ENCODE measurements at regions not wholly inside any gene's neighbourhood (a gene's known extent, or its start where the extent isn't known, plus 50 kb on each side); places are given as distances from the start of the nearest gene placed in this dataset.

DNA sequence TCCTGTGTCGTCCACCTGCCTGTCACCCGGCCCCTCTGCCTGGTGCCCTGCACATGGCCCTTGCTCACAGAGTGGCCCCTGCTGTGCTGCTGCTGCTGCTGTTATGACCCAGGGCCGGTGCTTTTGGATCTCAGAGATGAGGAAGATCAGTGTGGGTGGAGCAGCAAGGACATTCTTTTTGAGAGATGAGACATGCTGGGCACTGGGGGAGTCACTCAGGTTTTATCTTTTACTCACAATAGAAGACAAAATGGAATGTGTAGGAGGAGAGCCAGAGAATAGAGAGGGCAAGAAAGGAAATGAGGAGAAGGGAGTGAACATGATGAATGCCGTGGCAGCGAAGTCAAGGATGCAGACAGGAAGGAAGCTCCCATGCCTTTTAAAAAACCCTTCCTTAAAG lies 611.5 kb upstream of the DPP6 start (continued):
- TF ChIP-seq, protein P1, sequence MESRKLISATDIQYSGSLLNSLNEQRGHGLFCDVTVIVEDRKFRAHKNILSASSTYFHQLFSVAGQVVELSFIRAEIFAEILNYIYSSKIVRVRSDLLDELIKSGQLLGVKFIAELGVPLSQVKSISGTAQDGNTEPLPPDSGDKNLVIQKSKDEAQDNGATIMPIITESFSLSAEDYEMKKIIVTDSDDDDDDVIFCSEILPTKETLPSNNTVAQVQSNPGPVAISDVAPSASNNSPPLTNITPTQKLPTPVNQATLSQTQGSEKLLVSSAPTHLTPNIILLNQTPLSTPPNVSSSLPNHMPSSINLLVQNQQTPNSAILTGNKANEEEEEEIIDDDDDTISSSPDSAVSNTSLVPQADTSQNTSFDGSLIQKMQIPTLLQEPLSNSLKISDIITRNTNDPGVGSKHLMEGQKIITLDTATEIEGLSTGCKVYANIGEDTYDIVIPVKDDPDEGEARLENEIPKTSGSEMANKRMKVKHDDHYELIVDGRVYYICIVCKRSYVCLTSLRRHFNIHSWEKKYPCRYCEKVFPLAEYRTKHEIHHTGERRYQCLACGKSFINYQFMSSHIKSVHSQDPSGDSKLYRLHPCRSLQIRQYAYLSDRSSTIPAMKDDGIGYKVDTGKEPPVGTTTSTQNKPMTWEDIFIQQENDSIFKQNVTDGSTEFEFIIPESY (IDR thresholded peaks at IDR 0.05) = no peak

DNA sequence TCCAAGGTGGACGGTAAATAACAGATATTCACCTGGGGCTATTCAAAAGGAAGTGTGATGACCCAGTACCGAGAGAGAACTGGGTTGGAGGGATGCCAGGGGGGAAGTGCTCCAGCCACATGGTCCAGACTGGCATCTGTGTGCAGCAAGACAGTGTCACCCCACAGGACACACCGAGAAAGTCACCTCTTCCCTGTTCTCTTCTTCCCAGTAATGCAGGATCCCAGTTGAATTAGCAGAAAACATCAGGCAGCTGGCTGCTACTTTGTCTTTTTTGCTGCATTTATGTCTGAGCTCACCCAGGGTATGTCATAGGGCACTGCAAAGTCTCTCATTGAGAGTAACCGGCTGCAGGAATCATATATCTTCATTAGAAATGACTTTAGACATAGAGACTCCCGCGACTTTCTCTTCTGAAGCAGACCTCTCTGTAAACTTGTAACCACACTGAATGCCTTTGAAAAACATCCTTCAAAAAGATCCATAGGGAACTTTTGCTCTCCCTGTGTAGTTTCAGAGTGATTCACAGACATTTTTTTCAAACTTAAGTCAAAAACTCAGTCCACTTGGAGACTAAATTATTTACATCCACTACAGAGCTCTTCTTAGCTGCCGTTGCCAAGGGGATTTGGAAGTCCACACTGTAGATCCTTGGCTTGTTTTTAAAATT lies 609.0 kb upstream of the DPP6 start:
- H3K9me3 ChIP-seq (ENCODE audit: control insufficient read depth in 4 of 4, low read length in 3 of 4) = no peaks in the 10 kb centered on the region
- no peaks in the 10 kb centered on the region for H3K36me3 ChIP-seq (ENCODE audit: control insufficient read depth in 4 of 4, insufficient read depth in 3 of 4, low read depth in 1 of 4, low read length in 3 of 4)
- WGBS = 62% methylated on average over 7 of the region's 7 CpGs
- H3K9ac ChIP-seq (ENCODE audit: low read depth in 1 of 2, low read length in 2 of 2) = no peak overlapping the region
- H3K4me1 ChIP-seq (ENCODE audit: control insufficient read depth in 4 of 4, insufficient read depth in 4 of 4, low read length in 3 of 4) = no peaks in the 10 kb centered on the region
- H3K27ac ChIP-seq (ENCODE audit: low read depth in 1 of 2, low read length in 2 of 2) = no peak overlapping the region
- H3K27me3 ChIP-seq (ENCODE audit: control insufficient read depth in 4 of 4, insufficient read depth in 4 of 4, low read length in 3 of 4) = no peaks in the 10 kb centered on the region
- no peak overlapping the region for H3K4me3 ChIP-seq (ENCODE audit: low read depth in 1 of 3, low read length in 3 of 3)
- TF ChIP-seq FOXA1 (IDR thresholded peaks at IDR 0.05) (no peak), YY1 (IDR thresholded peaks at IDR 0.05) (no peak), NR2F2 (IDR thresholded peaks at IDR 0.05) (no peak), RAD21 (IDR thresholded peaks at IDR 0.05) (no peak), EGR1 (IDR thresholded peaks at IDR 0.05; ENCODE audit: low read depth in 2 of 2) (no peak), MAX (IDR thresholded peaks at IDR 0.05) (no peak), FOXA2 (IDR thresholded peaks at IDR 0.05) (no peak), GABPA (IDR thresholded peaks at IDR 0.05 in 1 of 2, conservative IDR thresholded peaks at IDR 0.05 in 1 of 2) (no peak), HNF4G (IDR thresholded peaks at IDR 0.05) (no peak), HNF4A (conservative IDR thresholded peaks at IDR 0.05) (no peak)
- TF ChIP-seq, protein P2, sequence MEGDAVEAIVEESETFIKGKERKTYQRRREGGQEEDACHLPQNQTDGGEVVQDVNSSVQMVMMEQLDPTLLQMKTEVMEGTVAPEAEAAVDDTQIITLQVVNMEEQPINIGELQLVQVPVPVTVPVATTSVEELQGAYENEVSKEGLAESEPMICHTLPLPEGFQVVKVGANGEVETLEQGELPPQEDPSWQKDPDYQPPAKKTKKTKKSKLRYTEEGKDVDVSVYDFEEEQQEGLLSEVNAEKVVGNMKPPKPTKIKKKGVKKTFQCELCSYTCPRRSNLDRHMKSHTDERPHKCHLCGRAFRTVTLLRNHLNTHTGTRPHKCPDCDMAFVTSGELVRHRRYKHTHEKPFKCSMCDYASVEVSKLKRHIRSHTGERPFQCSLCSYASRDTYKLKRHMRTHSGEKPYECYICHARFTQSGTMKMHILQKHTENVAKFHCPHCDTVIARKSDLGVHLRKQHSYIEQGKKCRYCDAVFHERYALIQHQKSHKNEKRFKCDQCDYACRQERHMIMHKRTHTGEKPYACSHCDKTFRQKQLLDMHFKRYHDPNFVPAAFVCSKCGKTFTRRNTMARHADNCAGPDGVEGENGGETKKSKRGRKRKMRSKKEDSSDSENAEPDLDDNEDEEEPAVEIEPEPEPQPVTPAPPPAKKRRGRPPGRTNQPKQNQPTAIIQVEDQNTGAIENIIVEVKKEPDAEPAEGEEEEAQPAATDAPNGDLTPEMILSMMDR (IDR thresholded peaks at IDR 0.05; ENCODE audit: low read depth, low read length, missing input control) = no peak
- TF ChIP-seq, protein P3, sequence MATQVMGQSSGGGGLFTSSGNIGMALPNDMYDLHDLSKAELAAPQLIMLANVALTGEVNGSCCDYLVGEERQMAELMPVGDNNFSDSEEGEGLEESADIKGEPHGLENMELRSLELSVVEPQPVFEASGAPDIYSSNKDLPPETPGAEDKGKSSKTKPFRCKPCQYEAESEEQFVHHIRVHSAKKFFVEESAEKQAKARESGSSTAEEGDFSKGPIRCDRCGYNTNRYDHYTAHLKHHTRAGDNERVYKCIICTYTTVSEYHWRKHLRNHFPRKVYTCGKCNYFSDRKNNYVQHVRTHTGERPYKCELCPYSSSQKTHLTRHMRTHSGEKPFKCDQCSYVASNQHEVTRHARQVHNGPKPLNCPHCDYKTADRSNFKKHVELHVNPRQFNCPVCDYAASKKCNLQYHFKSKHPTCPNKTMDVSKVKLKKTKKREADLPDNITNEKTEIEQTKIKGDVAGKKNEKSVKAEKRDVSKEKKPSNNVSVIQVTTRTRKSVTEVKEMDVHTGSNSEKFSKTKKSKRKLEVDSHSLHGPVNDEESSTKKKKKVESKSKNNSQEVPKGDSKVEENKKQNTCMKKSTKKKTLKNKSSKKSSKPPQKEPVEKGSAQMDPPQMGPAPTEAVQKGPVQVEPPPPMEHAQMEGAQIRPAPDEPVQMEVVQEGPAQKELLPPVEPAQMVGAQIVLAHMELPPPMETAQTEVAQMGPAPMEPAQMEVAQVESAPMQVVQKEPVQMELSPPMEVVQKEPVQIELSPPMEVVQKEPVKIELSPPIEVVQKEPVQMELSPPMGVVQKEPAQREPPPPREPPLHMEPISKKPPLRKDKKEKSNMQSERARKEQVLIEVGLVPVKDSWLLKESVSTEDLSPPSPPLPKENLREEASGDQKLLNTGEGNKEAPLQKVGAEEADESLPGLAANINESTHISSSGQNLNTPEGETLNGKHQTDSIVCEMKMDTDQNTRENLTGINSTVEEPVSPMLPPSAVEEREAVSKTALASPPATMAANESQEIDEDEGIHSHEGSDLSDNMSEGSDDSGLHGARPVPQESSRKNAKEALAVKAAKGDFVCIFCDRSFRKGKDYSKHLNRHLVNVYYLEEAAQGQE (IDR thresholded peaks at IDR 0.05) = no peak
- DNase-seq (ENCODE audit: low spot score) = no peak

GRCh38 chr7:153444641-153445040 lies 607.6 kb upstream of the DPP6 start:
- no peak overlapping the region for H3K27ac ChIP-seq (ENCODE audit: low read depth in 1 of 2, low read length in 2 of 2)
- TF ChIP-seq NR2F2 (IDR thresholded peaks at IDR 0.05) = no peak
- TF ChIP-seq RAD21 (IDR thresholded peaks at IDR 0.05) = no peak
- TF ChIP-seq, protein P3 (IDR thresholded peaks at IDR 0.05) = no peak
- H3K9ac ChIP-seq (ENCODE audit: low read depth in 1 of 2, low read length in 2 of 2) = no peak overlapping the region
- H3K4me3 ChIP-seq (ENCODE audit: low read depth in 1 of 3, low read length in 3 of 3) = no peak overlapping the region
- no peaks in the 10 kb centered on the region for H3K4me1 ChIP-seq (ENCODE audit: control insufficient read depth in 4 of 4, insufficient read depth in 4 of 4, low read length in 3 of 4)
- H3K36me3 ChIP-seq (ENCODE audit: control insufficient read depth in 4 of 4, insufficient read depth in 3 of 4, low read depth in 1 of 4, low read length in 3 of 4) = no peaks in the 10 kb centered on the region
- no peaks in the 10 kb centered on the region for H3K9me3 ChIP-seq (ENCODE audit: control insufficient read depth in 4 of 4, low read length in 3 of 4)
- H3K27me3 ChIP-seq (ENCODE audit: control insufficient read depth in 4 of 4, insufficient read depth in 4 of 4, low read length in 3 of 4) = no peaks in the 10 kb centered on the region
- no peak for DNase-seq (ENCODE audit: low spot score)
- 74% methylated on average over 8 of the region's 8 CpGs for WGBS

Data from liver (tissue), 8 donors.